WTC11 (cell line): ENCODE measurements at regions not wholly inside any gene's neighbourhood (a gene's known extent, or its start where the extent isn't known, plus 50 kb on each side); places are given as distances from the start of the nearest gene placed in this dataset.

Experiments
- CTCF ChIP-seq: fragments of 200-600 bp; IDR thresholded peaks from 2 replicates; pipeline ENCODE4 v1.8.0; 2022; ENCODE audit warnings: antibody characterized with exemption
- E2F1 ChIP-seq: sonication (generic); formaldehyde crosslinking; IDR thresholded peaks from 2 replicates; pipeline ENCODE4 v1.8.0; 2022; ENCODE audit warnings: mild to moderate bottlenecking, missing genetic modification reagents
- JUN ChIP-seq: sonication (generic); formaldehyde crosslinking; IDR thresholded peaks from 2 replicates; pipeline ENCODE4 v1.8.0; 2023; ENCODE audit warnings: mild to moderate bottlenecking, missing genetic modification reagents
- ZNF512 ChIP-seq: sonication (generic); formaldehyde crosslinking; IDR thresholded peaks from 2 replicates; pipeline ENCODE4 v1.8.1; 2022; ENCODE audit warnings: missing genetic modification reagents, borderline replicate concordance

- TF ChIP-seq CTCF (no peak), E2F1 (CRISPR knock-in tag) (no peak), JUN (no peak), ZNF512 (no peak)
These were observed 176.8 kb downstream of the RTP5 start for GRCh38 chr2:242046206-242046826.
